BLaER1 treated with 17β-estradiol and CSF1 and Interleukin-3, amounts not matched to agents 10 nM and 100 nM (cell line): ENCODE measurements at regions not wholly inside any gene's neighbourhood (a gene's known extent, or its start where the extent isn't known, plus 50 kb on each side); places are given as distances from the start of the nearest gene placed in this dataset.

Experiments used
- H3K27ac ChIP-seq, 11 experiments: shearing (Covaris generic); formaldehyde crosslinking; 2 replicates each; pipeline ENCODE4 v1.8.1; 2022
- H3K27me3 ChIP-seq, 11 experiments: shearing (Covaris generic); formaldehyde crosslinking; 2 replicates each; pipeline ENCODE4 v1.8.1; 2022
- H3K36me3 ChIP-seq, 11 experiments: shearing (Covaris generic); formaldehyde crosslinking; 2 replicates each; pipeline ENCODE4 v1.8.1; 2022
- H3K4me1 ChIP-seq, 10 experiments: shearing (Covaris generic); formaldehyde crosslinking; 2 replicates each; pipeline ENCODE4 v1.8.1; 2022
- H3K4me2 ChIP-seq, 11 experiments: shearing (Covaris generic); formaldehyde crosslinking; 2 replicates each; pipeline ENCODE4 v1.8.1; 2022
- H3K4me3 ChIP-seq, 10 experiments: shearing (Covaris generic); formaldehyde crosslinking; 2 replicates each; pipeline ENCODE4 v1.8.1; 2022
- H3K9ac ChIP-seq, 11 experiments: shearing (Covaris generic); formaldehyde crosslinking; 2 replicates each; pipeline ENCODE4 v1.8.1; 2022
- H3K9me3 ChIP-seq, 11 experiments: shearing (Covaris generic); formaldehyde crosslinking; replicated peaks in 1 of 11; 2 replicates each; pipeline ENCODE4 v1.8.1; 2022
- H4K20me1 ChIP-seq, 11 experiments: shearing (Covaris generic); formaldehyde crosslinking; 2 replicates each; pipeline ENCODE4 v1.8.1; 2022
- Cebpa-rat ChIP-seq, 11 experiments: shearing (Covaris generic); IDR thresholded peaks; 2 replicates each; pipeline ENCODE4 v1.8.1; 2022

- Histone ChIP-seq H3K27ac (no peak overlapping the region), H3K4me3 (no peak overlapping the region), H3K36me3 (no peaks in the 10 kb centered on the region), H3K9ac (no peak overlapping the region), H3K4me1 (peaks cover 5 to 53% (median 51%) of the 10 kb centered on the region in 10 experiments; a peak in 17 of 20 replicates), H3K4me2 (peak overlapping the region in 8 of 11 experiments; percentile 57 to 87 (median 74); a peak in 13 of 22 replicates), H3K27me3 (peaks cover under 1 to 4% (median 2%) of the 10 kb centered on the region in 11 experiments; a peak in 16 of 22 replicates), H4K20me1 (0 out of 22 replicates have a peak, but pooled peaks cover 0 to 4% (median 0%) of the 10 kb centered on the region in 11 experiments), H3K9me3 (no peaks in the 10 kb centered on the region)
- TF ChIP-seq Cebpa-rat (IDR thresholded peaks at IDR 0.05) = no peak
Observed at GRCh38 chr3:127411083-127411727, 123.4 kb upstream of the PRR20G start.

GRCh38 chr3:127410678-127411077 is 122.8 kb upstream of the PRR20G start:
- H3K9me3 ChIP-seq = no peaks in the 10 kb centered on the region
- H3K9ac ChIP-seq = no peak overlapping the region
- no peak overlapping the region for H3K27ac ChIP-seq
- H3K36me3 ChIP-seq = no peaks in the 10 kb centered on the region
- H3K4me3 ChIP-seq = no peak overlapping the region
- no peak for TF ChIP-seq Cebpa-rat (IDR thresholded peaks at IDR 0.05)
- peaks cover 5 to 58% (median 57%) of the 10 kb centered on the region in 10 experiments; a peak in 17 of 20 replicates for H3K4me1 ChIP-seq
- H3K4me2 ChIP-seq = peak overlapping the region in 8 of 11 experiments; percentile 57 to 87 (median 74); a peak in 13 of 22 replicates
- H4K20me1 ChIP-seq = 0 out of 22 replicates have a peak, but pooled peaks cover 0 to 4% (median 0%) of the 10 kb centered on the region in 11 experiments
- H3K27me3 ChIP-seq = no peaks in the 10 kb centered on the region

GRCh38 chr3:127410137-127410488 is 122.3 kb upstream of the PRR20G start:
- H3K9ac ChIP-seq = no peak overlapping the region
- peak overlapping the region in 8 of 11 experiments; percentile 57 to 87 (median 74); a peak in 14 of 22 replicates for H3K4me2 ChIP-seq
- H3K36me3 ChIP-seq = no peaks in the 10 kb centered on the region
- H3K27me3 ChIP-seq = no peaks in the 10 kb centered on the region
- H3K9me3 ChIP-seq = no peaks in the 10 kb centered on the region
- H3K4me1 ChIP-seq = peaks cover 6 to 64% (median 62%) of the 10 kb centered on the region in 10 experiments; a peak in 18 of 20 replicates
- H3K4me3 ChIP-seq = no peak overlapping the region
- 0 out of 22 replicates have a peak, but pooled peaks cover 0 to 4% (median 0%) of the 10 kb centered on the region in 11 experiments for H4K20me1 ChIP-seq
- no peak overlapping the region for H3K27ac ChIP-seq
- no peak for TF ChIP-seq Cebpa-rat (IDR thresholded peaks at IDR 0.05)

GRCh38 chr3:127409421-127410136 is 121.7 kb upstream of the PRR20G start:
- no peak overlapping the region for H3K4me3 ChIP-seq
- no peak for TF ChIP-seq Cebpa-rat (IDR thresholded peaks at IDR 0.05)
- H4K20me1 ChIP-seq = peaks cover 0 to 4% (median 0%) of the 10 kb centered on the region in 11 experiments; a peak in 1 of 22 replicates
- no peaks in the 10 kb centered on the region for H3K36me3 ChIP-seq
- no peaks in the 10 kb centered on the region for H3K9me3 ChIP-seq
- H3K27ac ChIP-seq = peak overlapping the region in 1 of 11 experiments; percentile 36; a peak in 2 of 22 replicates
- 0 out of 22 replicates have a peak overlapping the region, but pooled peaks of 1 of the 11 experiments have one; percentile 35 for H3K9ac ChIP-seq
- H3K27me3 ChIP-seq = no peaks in the 10 kb centered on the region
- peaks cover 12 to 69% (median 68%) of the 10 kb centered on the region in 10 experiments; a peak in 18 of 20 replicates for H3K4me1 ChIP-seq
- peak overlapping the region in 8 of 11 experiments; percentile 57 to 87 (median 74); a peak in 16 of 22 replicates for H3K4me2 ChIP-seq

- H3K9me3 ChIP-seq = no peaks in the 10 kb centered on the region
- peak overlapping the region in 8 of 11 experiments; percentile 57 to 87 (median 74); a peak in 16 of 22 replicates for H3K4me2 ChIP-seq
- no peak for TF ChIP-seq Cebpa-rat (IDR thresholded peaks at IDR 0.05)
- peaks cover 0 to 4% (median 0%) of the 10 kb centered on the region in 11 experiments; a peak in 1 of 22 replicates for H4K20me1 ChIP-seq
- no peaks in the 10 kb centered on the region for H3K27me3 ChIP-seq
- H3K36me3 ChIP-seq = no peaks in the 10 kb centered on the region
- H3K4me3 ChIP-seq = no peak overlapping the region
- H3K27ac ChIP-seq = peak overlapping the region in 1 of 11 experiments; percentile 36; a peak in 2 of 22 replicates
- H3K9ac ChIP-seq = 0 out of 22 replicates have a peak overlapping the region, but pooled peaks of 1 of the 11 experiments have one; percentile 35
- H3K4me1 ChIP-seq = peaks cover 14 to 76% (median 75%) of the 10 kb centered on the region in 10 experiments; a peak in 18 of 20 replicates
Observed at GRCh38 chr3:127408684-127409420, 121.0 kb upstream of the PRR20G start.

GRCh38 chr3:127408022-127408683 is 120.3 kb upstream of the PRR20G start:
- no peaks in the 10 kb centered on the region for H3K27me3 ChIP-seq
- no peak overlapping the region for H3K4me3 ChIP-seq
- no peaks in the 10 kb centered on the region for H3K9me3 ChIP-seq
- H3K27ac ChIP-seq = no peak overlapping the region
- peaks cover 0 to 4% (median 0%) of the 10 kb centered on the region in 11 experiments; a peak in 1 of 22 replicates for H4K20me1 ChIP-seq
- H3K4me1 ChIP-seq = peaks cover 12 to 83% (median 79%) of the 10 kb centered on the region in 10 experiments; a peak in 18 of 20 replicates
- H3K36me3 ChIP-seq = no peaks in the 10 kb centered on the region
- peak overlapping the region in 8 of 11 experiments; percentile 57 to 87 (median 74); a peak in 15 of 22 replicates for H3K4me2 ChIP-seq
- TF ChIP-seq Cebpa-rat (IDR thresholded peaks at IDR 0.05) = no peak
- H3K9ac ChIP-seq = no peak overlapping the region

- H3K27me3 ChIP-seq = no peaks in the 10 kb centered on the region
- peaks cover 8 to 83% (median 79%) of the 10 kb centered on the region in 10 experiments; a peak in 18 of 20 replicates for H3K4me1 ChIP-seq
- H3K4me2 ChIP-seq = peak overlapping the region in 8 of 11 experiments; percentile 57 to 87 (median 80); a peak in 14 of 22 replicates
- no peaks in the 10 kb centered on the region for H3K36me3 ChIP-seq
- H3K27ac ChIP-seq = no peak overlapping the region
- H3K9me3 ChIP-seq = no peaks in the 10 kb centered on the region
- no peak overlapping the region for H3K4me3 ChIP-seq
- no peak overlapping the region for H3K9ac ChIP-seq
- H4K20me1 ChIP-seq = peaks cover 0 to 4% (median 0%) of the 10 kb centered on the region in 11 experiments; a peak in 1 of 22 replicates
- TF ChIP-seq Cebpa-rat (IDR thresholded peaks at IDR 0.05) = no peak
Observed at GRCh38 chr3:127407026-127407939, 119.4 kb upstream of the PRR20G start.
